Tibial nerve (tissue), 4 donors: ENCODE measurements at regions not wholly inside any gene's neighbourhood (a gene's known extent, or its start where the extent isn't known, plus 50 kb on each side); places are given as distances from the start of the nearest gene placed in this dataset.

Experiments
- EP300 ChIP-seq, 2 donors: sonication (generic); formaldehyde crosslinking; IDR thresholded peaks; one replicate each; pipeline ENCODE4 v1.6.1; 2017; ENCODE audit warnings: antibody characterized with exemption in 2 of 2, mild to moderate bottlenecking in 1 of 2
- POLR2A ChIP-seq, 2 donors: fragments of 450-650 bp; IDR thresholded peaks; one replicate each; pipeline ENCODE4 v1.6.1; 2017; ENCODE audit warnings: antibody characterized with exemption in 2 of 2, mild to moderate bottlenecking in 2 of 2, moderate library complexity in 2 of 2
- TF ChIP-seq, protein P1 (sequence below), 5 experiments: fragments of 200-600 bp in 3 of 5; fragments of 450-650 bp in 2 of 5; sonication (generic) in 3 of 5; IDR thresholded peaks; one replicate each; pipeline ENCODE4 v1.5.1; 2016 to 2019; ENCODE audit warnings: antibody characterized with exemption in 5 of 5, mild to moderate bottlenecking in 3 of 5, moderate library complexity in 2 of 5

DNA sequence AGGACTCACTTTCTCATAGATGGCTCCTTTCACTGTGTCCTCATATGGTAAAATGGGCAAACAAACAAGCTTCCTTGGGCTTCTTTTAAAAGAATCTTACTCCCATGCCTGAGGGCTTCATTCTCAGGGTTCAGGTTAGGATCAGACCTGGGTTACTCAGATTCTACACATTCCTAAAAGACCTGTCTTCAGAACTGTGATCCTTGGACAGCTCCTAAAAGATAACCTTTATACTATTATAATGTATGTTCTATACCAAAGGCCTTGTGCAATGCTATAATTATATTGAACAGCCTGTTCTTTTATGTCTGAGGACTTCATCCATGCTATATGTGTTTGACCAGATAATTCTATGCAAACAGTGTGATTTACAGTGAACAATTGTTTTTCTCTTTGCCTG, 264.4 kb upstream of the CDH10 start:
- TF ChIP-seq, protein P1, sequence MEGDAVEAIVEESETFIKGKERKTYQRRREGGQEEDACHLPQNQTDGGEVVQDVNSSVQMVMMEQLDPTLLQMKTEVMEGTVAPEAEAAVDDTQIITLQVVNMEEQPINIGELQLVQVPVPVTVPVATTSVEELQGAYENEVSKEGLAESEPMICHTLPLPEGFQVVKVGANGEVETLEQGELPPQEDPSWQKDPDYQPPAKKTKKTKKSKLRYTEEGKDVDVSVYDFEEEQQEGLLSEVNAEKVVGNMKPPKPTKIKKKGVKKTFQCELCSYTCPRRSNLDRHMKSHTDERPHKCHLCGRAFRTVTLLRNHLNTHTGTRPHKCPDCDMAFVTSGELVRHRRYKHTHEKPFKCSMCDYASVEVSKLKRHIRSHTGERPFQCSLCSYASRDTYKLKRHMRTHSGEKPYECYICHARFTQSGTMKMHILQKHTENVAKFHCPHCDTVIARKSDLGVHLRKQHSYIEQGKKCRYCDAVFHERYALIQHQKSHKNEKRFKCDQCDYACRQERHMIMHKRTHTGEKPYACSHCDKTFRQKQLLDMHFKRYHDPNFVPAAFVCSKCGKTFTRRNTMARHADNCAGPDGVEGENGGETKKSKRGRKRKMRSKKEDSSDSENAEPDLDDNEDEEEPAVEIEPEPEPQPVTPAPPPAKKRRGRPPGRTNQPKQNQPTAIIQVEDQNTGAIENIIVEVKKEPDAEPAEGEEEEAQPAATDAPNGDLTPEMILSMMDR (IDR thresholded peaks at IDR 0.05): no peak
- TF ChIP-seq POLR2A (IDR thresholded peaks at IDR 0.05): no peak
- no peak for TF ChIP-seq EP300 (IDR thresholded peaks at IDR 0.05)
